ENCODE measurements at regions not wholly inside any gene's neighbourhood (a gene's known extent, or its start where the extent isn't known, plus 50 kb on each side); places are given as distances from the start of the nearest gene placed in this dataset.
A peak's percentile ranks its signal among the peaks of the same experiment; 100 is the strongest.
"Not testable (repeated sequence)": the region's sequence is repeated elsewhere in the genome, so short reads cannot be mapped to it uniquely, and the experiment has no call there.

DNA sequence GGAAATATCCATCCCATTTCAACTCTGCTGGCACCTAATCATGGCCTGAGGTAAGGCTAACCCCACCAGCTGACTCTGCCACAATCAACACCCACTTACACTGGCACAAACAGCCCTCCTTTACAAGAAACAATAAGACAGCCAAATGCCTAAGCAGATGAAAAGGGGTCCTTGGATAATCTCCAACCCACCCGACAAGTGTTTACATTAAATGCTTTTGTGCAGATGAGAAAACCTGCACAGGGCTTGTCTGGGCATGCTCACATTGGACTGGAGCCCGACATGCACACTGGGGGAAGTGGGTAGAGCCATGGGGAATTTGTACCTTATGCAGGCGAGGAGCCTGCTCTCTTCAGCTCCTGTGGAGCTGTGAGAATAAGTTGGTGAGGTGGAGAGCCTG, 138.9 kb upstream of the ITM2A start:
- DNase-seq = no peak

DNA sequence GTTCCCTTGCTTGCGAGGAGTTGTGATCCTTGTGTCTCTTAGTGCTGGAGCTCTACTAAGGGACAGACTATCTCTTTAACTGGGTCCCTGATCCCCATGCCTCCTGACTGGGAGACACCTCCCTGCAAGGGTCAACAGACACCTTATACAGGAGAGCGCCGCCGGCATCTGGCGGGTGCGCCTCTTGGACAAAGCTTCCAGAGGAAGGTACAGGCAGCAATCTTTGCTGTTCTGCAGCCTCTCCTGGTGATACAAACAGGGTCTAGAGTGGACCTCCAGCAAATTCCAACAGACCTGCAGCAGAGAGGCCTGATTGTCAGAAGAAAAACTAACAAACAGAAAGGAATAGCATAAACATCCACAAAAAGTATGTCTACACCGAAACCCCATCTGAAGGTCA, 115.6 kb upstream of the ITM2A start:
- no peak for DNase-seq

DNA sequence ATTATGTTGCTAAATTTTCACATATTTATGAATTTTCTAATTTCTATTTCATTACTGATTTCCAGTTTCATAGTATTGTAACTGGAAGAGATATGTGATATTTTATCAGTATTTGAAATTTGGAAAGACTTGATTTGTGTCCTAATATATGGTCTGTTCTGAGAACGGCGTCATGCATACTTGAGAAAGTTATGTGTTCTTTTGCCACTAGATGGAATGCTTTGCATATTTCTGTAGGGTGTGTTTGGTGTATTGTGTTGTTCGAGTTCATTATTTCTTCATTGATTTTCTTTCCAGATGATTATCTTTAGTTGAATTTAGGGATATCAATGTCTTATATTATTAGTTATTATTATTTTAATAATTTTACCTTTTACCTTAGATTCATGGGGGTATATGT, 110.6 kb upstream of the ITM2A start:
- no peak for DNase-seq

DNA sequence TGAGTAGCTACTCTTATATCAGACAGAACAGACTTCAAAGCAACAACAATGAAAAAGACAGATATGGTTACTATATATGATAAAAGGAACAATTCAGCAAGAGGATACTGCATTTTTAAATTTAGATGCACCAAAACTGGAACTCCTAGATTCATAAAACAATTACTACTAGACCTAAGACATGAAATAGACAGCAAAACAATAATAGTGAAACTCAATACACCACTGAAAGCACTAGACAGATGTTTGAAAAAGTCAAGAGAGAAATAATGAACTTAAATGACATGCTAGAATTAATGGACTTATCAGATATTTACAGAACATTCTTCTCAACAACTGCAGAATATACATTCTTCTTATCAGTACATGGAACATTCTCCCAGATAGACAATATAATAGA, 99.5 kb upstream of the ITM2A start:
- no peak for DNase-seq

DNA sequence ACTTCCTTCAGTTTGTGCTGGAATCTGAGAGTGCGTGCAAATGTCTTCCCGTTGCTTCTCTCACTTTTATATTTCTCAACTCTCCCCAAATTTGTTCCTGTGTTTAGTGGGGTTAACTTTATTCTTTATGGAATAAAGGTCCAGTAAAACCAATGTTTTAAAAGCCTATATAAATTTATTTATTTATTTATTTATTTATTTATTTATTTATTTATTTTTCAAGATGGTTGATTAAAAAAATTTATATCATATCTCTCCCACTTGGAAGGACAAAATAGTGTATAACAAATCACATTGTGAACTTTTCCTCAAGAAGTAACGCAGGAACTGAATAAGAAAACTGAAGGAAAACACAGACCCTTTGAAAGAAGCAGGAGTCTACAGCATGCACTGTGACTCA, 95.3 kb upstream of the ITM2A start:
- no peak for DNase-seq

DNA sequence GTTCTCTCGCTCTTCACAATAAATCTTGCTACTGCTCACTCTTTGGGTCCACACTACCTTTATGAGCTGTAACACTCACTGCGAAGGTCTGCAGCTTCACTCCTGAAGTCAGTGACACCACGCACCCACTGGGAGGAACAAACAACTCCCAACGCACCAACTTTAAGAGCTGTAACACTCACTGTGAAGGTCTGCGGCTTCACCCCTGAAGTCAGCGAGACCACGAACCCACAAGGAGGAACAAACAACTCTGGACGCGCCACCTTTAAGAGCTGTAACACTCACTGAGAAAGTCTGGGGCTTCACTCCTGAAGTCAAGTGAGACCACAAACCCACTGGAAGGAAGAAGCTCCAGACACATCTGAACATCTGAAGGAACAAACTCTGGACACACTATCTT, 89.5 kb upstream of the ITM2A start:
- DNase-seq = not testable (repeated sequence)

DNA sequence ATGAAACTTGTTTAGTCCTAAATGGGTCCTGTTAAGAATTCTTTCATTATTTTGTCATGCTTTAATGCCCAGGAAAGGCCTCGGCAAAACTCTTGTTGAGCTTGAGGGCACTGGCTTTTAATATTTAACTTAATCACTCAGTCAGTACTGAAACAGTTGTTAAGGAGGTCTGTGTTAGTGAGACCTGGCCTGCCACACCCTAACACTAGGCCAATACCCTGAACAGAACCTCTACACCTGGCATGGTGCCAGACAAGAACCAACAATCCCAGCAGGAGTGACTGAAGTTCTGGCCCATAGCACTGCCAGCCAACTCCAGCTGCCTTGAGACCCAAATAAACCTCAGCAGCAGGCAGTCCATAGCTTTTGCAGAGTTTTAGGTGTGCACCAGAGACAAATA, 85.7 kb upstream of the ITM2A start:
- DNase-seq = peak; percentile 3

DNA sequence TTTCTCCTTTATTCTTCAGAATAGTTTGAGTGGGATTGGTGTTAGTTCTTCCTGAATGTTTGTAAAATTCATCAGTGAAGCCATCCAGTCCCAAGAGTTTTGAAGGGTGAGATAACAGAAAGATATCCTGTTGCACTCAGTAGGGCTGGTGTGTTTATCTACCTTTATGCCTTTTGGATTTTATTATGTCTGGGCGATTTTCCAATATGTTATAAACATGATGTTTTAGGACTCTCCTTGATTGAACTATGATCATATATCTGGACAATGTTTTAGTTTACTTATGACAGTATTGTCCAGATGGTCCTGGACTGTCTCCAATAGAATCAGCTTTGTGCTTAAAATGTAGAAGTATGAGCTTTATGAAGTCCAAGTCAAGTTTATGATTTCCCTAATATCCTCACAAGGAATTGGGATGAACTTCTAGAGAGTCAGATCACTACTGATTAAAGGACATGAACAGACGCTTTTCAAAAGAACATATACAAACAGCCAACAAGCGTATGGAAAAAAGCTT, 77.6 kb upstream of the ITM2A start:
- no peak for DNase-seq

DNA sequence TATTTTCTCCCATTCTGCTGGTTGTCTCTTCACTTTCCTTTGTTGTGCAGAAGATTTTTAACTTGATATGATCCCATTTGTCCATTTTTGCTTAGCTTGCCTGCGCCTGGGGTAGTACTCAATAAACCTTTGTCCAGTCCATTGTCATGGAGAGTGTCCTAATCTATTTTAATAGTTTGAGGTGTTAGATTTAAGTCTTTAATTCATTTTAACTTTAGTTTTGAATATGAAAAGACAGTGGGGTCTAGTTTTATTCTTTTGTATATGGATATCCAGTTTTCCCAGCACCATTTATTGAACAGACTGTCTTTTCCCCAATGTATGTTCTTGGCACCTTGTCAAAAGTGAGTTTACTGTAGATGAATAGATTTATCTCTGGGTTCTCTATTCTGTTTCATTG, 76.0 kb upstream of the ITM2A start:
- no peak for DNase-seq

DNA sequence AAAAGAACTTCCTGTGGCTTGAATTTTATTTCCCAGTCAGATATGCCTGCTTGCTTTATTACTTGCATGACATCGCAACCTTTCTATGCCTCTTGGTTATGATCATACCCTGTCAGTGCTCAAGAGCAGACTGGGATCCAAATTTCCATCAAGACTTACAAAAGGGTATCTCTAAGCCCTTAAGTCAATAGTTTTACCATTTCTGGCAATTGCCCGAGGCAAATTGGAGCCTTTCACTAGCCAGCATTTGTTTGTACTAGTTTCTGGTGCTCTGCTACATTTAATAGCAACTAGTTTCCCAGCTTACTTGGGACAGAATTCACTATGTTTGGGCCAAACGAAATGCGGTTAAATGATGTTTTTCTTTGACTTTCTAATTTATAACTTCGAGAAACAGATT, 73.2 kb upstream of the ITM2A start:
- no peak for DNase-seq
